ENCODE measurements at regions not wholly inside any gene's neighbourhood (a gene's known extent, or its start where the extent isn't known, plus 50 kb on each side); places are given as distances from the start of the nearest gene placed in this dataset.

- Histone ChIP-seq H3K27me3 (no peaks in the 10 kb centered on the region), H3K4me3 (no peak overlapping the region), H3K4me1 (no peaks in the 10 kb centered on the region), H3K27ac (no peak overlapping the region), H3K36me3 (replicated peaks in 1 of 2; ENCODE audit: insufficient read depth in 1 of 2, low read depth in 2 of 2) (no peaks in the 10 kb centered on the region), H3K9me3 (no peaks in the 10 kb centered on the region)
- intact Hi-C loops (cut with DNase I): no loop called here
- DNase-seq (no peak), ATAC-seq (no peak)
- 56 to 67% methylated on average over 1 of the region's 1 CpG for WGBS, 2 donors
- TF ChIP-seq, protein P1, sequence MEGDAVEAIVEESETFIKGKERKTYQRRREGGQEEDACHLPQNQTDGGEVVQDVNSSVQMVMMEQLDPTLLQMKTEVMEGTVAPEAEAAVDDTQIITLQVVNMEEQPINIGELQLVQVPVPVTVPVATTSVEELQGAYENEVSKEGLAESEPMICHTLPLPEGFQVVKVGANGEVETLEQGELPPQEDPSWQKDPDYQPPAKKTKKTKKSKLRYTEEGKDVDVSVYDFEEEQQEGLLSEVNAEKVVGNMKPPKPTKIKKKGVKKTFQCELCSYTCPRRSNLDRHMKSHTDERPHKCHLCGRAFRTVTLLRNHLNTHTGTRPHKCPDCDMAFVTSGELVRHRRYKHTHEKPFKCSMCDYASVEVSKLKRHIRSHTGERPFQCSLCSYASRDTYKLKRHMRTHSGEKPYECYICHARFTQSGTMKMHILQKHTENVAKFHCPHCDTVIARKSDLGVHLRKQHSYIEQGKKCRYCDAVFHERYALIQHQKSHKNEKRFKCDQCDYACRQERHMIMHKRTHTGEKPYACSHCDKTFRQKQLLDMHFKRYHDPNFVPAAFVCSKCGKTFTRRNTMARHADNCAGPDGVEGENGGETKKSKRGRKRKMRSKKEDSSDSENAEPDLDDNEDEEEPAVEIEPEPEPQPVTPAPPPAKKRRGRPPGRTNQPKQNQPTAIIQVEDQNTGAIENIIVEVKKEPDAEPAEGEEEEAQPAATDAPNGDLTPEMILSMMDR (IDR thresholded peaks at IDR 0.05): no peak
- no peak for TF ChIP-seq POLR2A (IDR thresholded peaks at IDR 0.05)
These were observed 337.9 kb upstream of the FGF13 start for GRCh38 chrX:139049465-139049864.

- H3K27me3 ChIP-seq: no peaks in the 10 kb centered on the region
- no peak overlapping the region for H3K27ac ChIP-seq
- H3K9me3 ChIP-seq: no peaks in the 10 kb centered on the region
- no peaks in the 10 kb centered on the region for H3K36me3 ChIP-seq (replicated peaks in 1 of 2; ENCODE audit: insufficient read depth in 1 of 2, low read depth in 2 of 2)
- ATAC-seq (no peak), DNase-seq (no peak)
- H3K4me3 ChIP-seq: no peak overlapping the region
- intact Hi-C loops (cut with DNase I): no loop called here
- WGBS, 2 donors: 53% methylated on average over 6 of the region's 6 CpGs; no CpG with 5 or more reads in 1 of the 2 donors
- H3K4me1 ChIP-seq: no peaks in the 10 kb centered on the region
- no peak for TF ChIP-seq POLR2A (IDR thresholded peaks at IDR 0.05)
- TF ChIP-seq, protein P1 (IDR thresholded peaks at IDR 0.05): no peak
These were observed 333.2 kb upstream of the FGF13 start for GRCh38 chrX:139044680-139045079.

- H3K27ac ChIP-seq: no peak overlapping the region
- intact Hi-C loops (cut with DNase I): no loop called here
- H3K4me3 ChIP-seq: no peak overlapping the region
- H3K36me3 ChIP-seq (replicated peaks in 1 of 2; ENCODE audit: insufficient read depth in 1 of 2, low read depth in 2 of 2): no peaks in the 10 kb centered on the region
- no peaks in the 10 kb centered on the region for H3K27me3 ChIP-seq
- TF ChIP-seq POLR2A (IDR thresholded peaks at IDR 0.05): no peak
- no peak for ATAC-seq
- H3K4me1 ChIP-seq: no peaks in the 10 kb centered on the region
- no peaks in the 10 kb centered on the region for H3K9me3 ChIP-seq
- no peak for DNase-seq
These were observed 327.5 kb upstream of the FGF13 start for GRCh38 chrX:139039041-139039440.

- no peaks in the 10 kb centered on the region for H3K9me3 ChIP-seq
- intact Hi-C loops (cut with DNase I): no loop called here
- TF ChIP-seq, protein P1 (IDR thresholded peaks at IDR 0.05): no peak
- no peak for TF ChIP-seq POLR2A (IDR thresholded peaks at IDR 0.05)
- no peaks in the 10 kb centered on the region for H3K4me1 ChIP-seq
- H3K27me3 ChIP-seq: no peaks in the 10 kb centered on the region
- WGBS, 2 donors: 0 to 38% methylated on average over 1 of the region's 1 CpG
- H3K36me3 ChIP-seq (replicated peaks in 1 of 2; ENCODE audit: insufficient read depth in 1 of 2, low read depth in 2 of 2): no peaks in the 10 kb centered on the region
- no peak for ATAC-seq
- DNase-seq: no peak
- no peak overlapping the region for H3K4me3 ChIP-seq
- no peak overlapping the region for H3K27ac ChIP-seq
These were observed 315.3 kb upstream of the FGF13 start for GRCh38 chrX:139026811-139027210.

DNA sequence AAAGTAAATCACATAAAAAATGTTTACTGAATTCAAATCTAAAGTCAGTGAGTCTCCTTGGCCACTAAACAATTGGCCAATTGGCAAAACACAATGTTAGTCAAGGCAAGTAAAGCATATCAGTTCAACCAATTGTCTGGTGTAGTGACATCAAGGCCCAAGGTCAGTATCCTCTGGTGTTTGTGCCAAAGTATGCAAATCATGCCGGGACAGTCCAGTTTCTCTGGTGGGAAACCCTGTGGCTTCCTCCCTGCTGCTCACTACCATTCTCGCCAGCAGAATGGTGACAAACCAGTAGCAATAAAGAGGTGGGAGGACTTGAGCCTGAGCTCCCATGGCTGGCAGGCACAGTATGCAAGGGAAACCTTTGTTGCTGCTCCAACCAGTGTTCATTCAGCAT, 314.9 kb upstream of the FGF13 start:
- intact Hi-C loops (cut with DNase I): no loop called here
- Histone ChIP-seq H3K4me1 (no peaks in the 10 kb centered on the region), H3K27ac (no peak overlapping the region), H3K9me3 (no peaks in the 10 kb centered on the region), H3K27me3 (no peaks in the 10 kb centered on the region), H3K36me3 (replicated peaks in 1 of 2; ENCODE audit: insufficient read depth in 1 of 2, low read depth in 2 of 2) (no peaks in the 10 kb centered on the region), H3K4me3 (no peak overlapping the region)
- ATAC-seq: no peak
- no peak for TF ChIP-seq POLR2A (IDR thresholded peaks at IDR 0.05)
- TF ChIP-seq, protein P1 (IDR thresholded peaks at IDR 0.05): no peak
- 61 to 73% methylated on average over 2 of the region's 2 CpGs for WGBS, 2 donors
- no peak for DNase-seq
